K562 (cell line): ENCODE measurements at regions not wholly inside any gene's neighbourhood (a gene's known extent, or its start where the extent isn't known, plus 50 kb on each side); places are given as distances from the start of the nearest gene placed in this dataset.

Experiments
- CHD4 ChIP-seq: fragments of 200-600 bp; sonication (generic); IDR thresholded peaks from 3 replicates; pipeline ENCODE4 v1.6.1; 2012; ENCODE audit warnings: low read depth, mild to moderate bottlenecking, mixed read lengths, low read length, inconsistent platforms; ENCODE audit not compliant: insufficient read depth, insufficient replicate concordance, poor library complexity, severe bottlenecking
- IRF1 ChIP-seq: sonication (generic); formaldehyde crosslinking; IDR thresholded peaks from 2 replicates; pipeline ENCODE4 v1.8.0; 2022; ENCODE audit warnings: missing genetic modification reagents, mild to moderate bottlenecking, borderline replicate concordance
- NCOR1 ChIP-seq: fragments of 450-650 bp; IDR thresholded peaks from 2 replicates; pipeline ENCODE4 v1.6.1; 2016; ENCODE audit warnings: mild to moderate bottlenecking, moderate library complexity
- NFE2 ChIP-seq: IDR thresholded peaks from 2 replicates; pipeline ENCODE4 v1.6.1; 2014; ENCODE audit warnings: antibody characterized with exemption, low read depth
- SREBF2 ChIP-seq: sonication (generic); formaldehyde crosslinking; IDR thresholded peaks from 2 replicates; pipeline ENCODE4 v1.4.0; 2020; ENCODE audit warnings: mild to moderate bottlenecking, missing genetic modification reagents
- TAF1 ChIP-seq: IDR thresholded peaks from 2 replicates; pipeline ENCODE4 v1.6.1; 2011; ENCODE audit warnings: mild to moderate bottlenecking, low read length, moderate library complexity; ENCODE audit not compliant: insufficient read depth, control insufficient read depth, severe bottlenecking; ENCODE audit errors: extremely low read depth
- ZNF408 ChIP-seq: fragments of 250-450 bp; sonication (Bioruptor Pico); IDR thresholded peaks from 2 replicates; pipeline ENCODE4 v1.4.0; 2020; ENCODE audit warnings: low read depth, mild to moderate bottlenecking, moderate library complexity
- ZNF717 ChIP-seq: fragments of 250-450 bp; sonication (Bioruptor Pico); IDR thresholded peaks from 2 replicates; pipeline ENCODE4 v1.5.0; 2021

GRCh38 chr1:106727171-106727570 is 329.3 kb upstream of the PRMT6 start:
- no peak for TF ChIP-seq ZNF717 (CRISPR knock-in tag)
- TF ChIP-seq SREBF2 (CRISPR knock-in tag): no peak
- TF ChIP-seq IRF1: no peak
- no peak for TF ChIP-seq CHD4
- no peak for TF ChIP-seq TAF1
- no peak for TF ChIP-seq ZNF408 (CRISPR knock-in tag)
- TF ChIP-seq NCOR1: no peak
- TF ChIP-seq NFE2: no peak
